Fibroblast of villous mesenchyme (primary cell): ENCODE measurements at regions not wholly inside any gene's neighbourhood (a gene's known extent, or its start where the extent isn't known, plus 50 kb on each side); places are given as distances from the start of the nearest gene placed in this dataset.

Experiments
- DNase-seq: peaks from one replicate; pipeline ENCODE4 v3.0.0-alpha.2; 2010; ENCODE audit warnings: low read depth
- H3K4me3 ChIP-seq: 2 replicates; pipeline ENCODE4 v1.5.1; 2011; ENCODE audit warnings: low read depth, mild to moderate bottlenecking, low read length
- TF ChIP-seq, protein P1 (sequence below): IDR thresholded peaks from 2 replicates; pipeline ENCODE4 v1.5.1; 2012; ENCODE audit warnings: low read depth, mild to moderate bottlenecking, low read length; ENCODE audit not compliant: insufficient read depth

DNA sequence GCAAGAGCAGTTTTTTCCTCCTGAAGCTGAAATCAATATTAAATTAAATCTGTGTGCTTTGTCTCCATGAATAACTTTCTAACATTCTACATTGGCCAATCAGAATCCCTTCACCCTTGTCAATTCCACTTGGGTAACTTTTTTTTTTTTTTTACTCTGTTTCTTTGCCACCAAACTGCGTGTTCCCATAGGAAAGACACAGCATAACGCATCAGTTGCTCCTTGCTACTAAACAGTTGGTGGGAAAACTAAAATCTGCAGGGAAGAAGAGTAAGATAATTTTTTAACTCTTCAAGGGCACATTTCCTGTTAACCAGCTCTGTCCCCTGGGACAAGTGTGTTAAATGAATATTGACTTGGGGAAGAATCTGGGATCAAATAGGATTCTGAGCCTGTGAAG, 113.3 kb upstream of the SERP2 start:
- no peak overlapping the region for H3K4me3 ChIP-seq
- DNase-seq = no peak
- TF ChIP-seq, protein P1, sequence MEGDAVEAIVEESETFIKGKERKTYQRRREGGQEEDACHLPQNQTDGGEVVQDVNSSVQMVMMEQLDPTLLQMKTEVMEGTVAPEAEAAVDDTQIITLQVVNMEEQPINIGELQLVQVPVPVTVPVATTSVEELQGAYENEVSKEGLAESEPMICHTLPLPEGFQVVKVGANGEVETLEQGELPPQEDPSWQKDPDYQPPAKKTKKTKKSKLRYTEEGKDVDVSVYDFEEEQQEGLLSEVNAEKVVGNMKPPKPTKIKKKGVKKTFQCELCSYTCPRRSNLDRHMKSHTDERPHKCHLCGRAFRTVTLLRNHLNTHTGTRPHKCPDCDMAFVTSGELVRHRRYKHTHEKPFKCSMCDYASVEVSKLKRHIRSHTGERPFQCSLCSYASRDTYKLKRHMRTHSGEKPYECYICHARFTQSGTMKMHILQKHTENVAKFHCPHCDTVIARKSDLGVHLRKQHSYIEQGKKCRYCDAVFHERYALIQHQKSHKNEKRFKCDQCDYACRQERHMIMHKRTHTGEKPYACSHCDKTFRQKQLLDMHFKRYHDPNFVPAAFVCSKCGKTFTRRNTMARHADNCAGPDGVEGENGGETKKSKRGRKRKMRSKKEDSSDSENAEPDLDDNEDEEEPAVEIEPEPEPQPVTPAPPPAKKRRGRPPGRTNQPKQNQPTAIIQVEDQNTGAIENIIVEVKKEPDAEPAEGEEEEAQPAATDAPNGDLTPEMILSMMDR = no peak

- DNase-seq = peak; percentile 52
- H3K4me3 ChIP-seq = no peak overlapping the region
- TF ChIP-seq, protein P1 = no peak
These were observed 109.6 kb upstream of the SERP2 start for GRCh38 chr13:44263751-44264620.

DNA sequence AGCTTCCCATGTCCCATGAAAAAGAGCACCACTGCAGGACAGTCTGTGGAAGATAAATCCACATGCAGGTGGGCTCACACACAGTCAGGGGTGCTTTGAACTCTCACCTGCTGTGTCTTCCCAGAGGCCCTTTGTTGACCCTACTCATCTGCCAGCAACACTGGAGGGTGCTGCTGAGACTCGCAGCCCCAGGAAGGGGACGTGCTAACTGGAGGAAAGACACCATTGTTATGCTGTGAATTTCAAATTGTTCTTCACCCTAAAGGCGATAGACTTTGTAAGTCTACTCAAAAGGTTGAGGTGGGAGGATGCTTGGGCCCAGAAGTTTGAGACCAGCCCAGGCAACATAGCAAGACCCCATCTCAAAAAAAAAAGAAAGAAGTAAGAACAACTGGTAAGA, 107.3 kb upstream of the SERP2 start:
- H3K4me3 ChIP-seq = no peak overlapping the region
- TF ChIP-seq, protein P1 = no peak
- DNase-seq = no peak

DNA sequence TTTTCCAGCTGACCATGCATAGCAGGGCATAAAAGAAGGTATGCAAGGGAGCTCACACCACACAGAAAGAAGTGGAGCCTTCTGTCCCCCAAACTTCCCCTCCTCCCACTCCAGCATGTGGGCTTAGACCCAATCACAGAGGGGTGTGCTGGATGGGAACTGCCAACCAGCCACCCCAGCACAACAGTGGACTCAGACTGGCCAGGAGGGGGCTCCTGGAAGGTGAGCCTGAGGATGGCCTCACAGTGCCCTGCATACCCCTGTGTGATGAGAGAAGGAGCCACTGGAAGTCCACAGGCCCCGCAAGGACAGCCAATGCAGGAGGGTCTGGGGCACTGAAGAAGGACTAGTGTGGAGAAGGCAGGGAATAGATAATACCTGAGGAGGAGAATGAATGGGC, 106.9 kb upstream of the SERP2 start:
- TF ChIP-seq, protein P1 = no peak
- no peak for DNase-seq
- H3K4me3 ChIP-seq = no peak overlapping the region

- H3K4me3 ChIP-seq = no peak overlapping the region
- no peak for DNase-seq
- TF ChIP-seq, protein P1 = no peak
These were observed 106.4 kb upstream of the SERP2 start for GRCh38 chr13:44267203-44267602.

- DNase-seq = peak; percentile 90
- TF ChIP-seq, protein P1 = no peak
- no peak overlapping the region for H3K4me3 ChIP-seq
These were observed 105.6 kb upstream of the SERP2 start for GRCh38 chr13:44267980-44268379.
